Mammary epithelial cell (primary cell): ENCODE measurements at regions not wholly inside any gene's neighbourhood (a gene's known extent, or its start where the extent isn't known, plus 50 kb on each side); places are given as distances from the start of the nearest gene placed in this dataset.
"Not testable (repeated sequence)": the region's sequence is repeated elsewhere in the genome, so short reads cannot be mapped to it uniquely, and the experiment has no call there.

ENCODE experiments used
- CTCF ChIP-seq, 2 donors: IDR thresholded peaks in 1 of 2; conservative IDR thresholded peaks in 1 of 2; 2 replicates each; pipeline ENCODE4 v1.5.1; 2011 to 2012; ENCODE audit warnings: inconsistent platforms in 2 of 2, low read length in 2 of 2, mild to moderate bottlenecking in 2 of 2, control low read depth in 1 of 2, low read depth in 1 of 2; ENCODE audit not compliant: insufficient read depth in 1 of 2; ENCODE audit errors: extremely low read depth in 1 of 2
- EZH2 ChIP-seq: IDR thresholded peaks from 2 replicates; pipeline ENCODE4 v1.6.1; 2012; ENCODE audit warnings: low read length, inconsistent platforms, borderline replicate concordance

DNA sequence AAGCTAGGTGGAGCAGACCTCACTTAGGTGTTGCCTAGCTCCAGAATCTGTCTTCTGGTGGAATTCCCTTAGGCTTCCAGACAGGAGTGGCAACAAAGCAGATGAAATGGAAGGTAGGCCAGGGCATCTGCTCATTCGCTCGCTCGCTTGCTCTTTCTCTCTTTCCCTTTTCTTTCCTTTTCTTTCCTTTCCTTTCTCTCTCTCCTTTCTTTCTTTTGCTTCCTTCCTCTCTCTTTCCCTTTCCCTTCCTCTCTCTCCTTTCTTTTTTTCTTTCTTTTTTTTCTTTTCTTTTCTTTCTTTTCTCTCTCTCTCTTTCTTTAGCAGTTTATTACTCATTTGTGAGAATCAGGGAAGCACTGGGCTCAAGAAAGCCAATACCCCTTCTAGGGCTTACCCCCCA, 56.1 kb upstream of the NBPF19 start:
- TF ChIP-seq CTCF (conservative IDR thresholded peaks at IDR 0.05 in 1 of 2, IDR thresholded peaks at IDR 0.05 in 1 of 2; ENCODE audit: extremely low read depth in 1 of 2, insufficient read depth in 1 of 2, low read depth in 1 of 2, low read length in 2 of 2); EZH2: not testable (repeated sequence)
